Muscle of arm (tissue), 1 donor: ENCODE measurements at regions not wholly inside any gene's neighbourhood (a gene's known extent, or its start where the extent isn't known, plus 50 kb on each side); places are given as distances from the start of the nearest gene placed in this dataset.
A peak's percentile ranks its signal among the peaks of the same experiment; 100 is the strongest.

Source experiments
- DNase-seq: peaks from one replicate; pipeline ENCODE4 v3.0.0-alpha.2; 2013

DNA sequence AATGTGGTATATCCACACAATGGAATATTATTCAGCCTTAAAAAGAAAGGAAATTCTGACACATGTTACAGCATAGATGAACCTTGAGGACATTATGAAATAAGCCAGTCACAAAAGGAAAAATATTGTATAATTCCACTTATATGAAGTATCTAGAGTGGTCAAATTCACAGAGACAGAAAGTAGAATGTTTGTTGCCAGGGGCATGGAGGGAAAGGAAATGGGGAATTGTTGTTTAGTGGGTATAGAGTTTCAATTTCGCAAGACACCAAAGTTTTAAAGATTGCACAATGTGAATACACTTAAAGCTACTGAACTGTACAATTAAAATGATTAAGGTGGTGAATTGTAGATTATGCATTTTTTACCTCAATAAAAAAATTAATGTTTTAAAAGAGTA is 92.9 kb downstream of the TXNL1 start:
- DNase-seq, result no peak

DNA sequence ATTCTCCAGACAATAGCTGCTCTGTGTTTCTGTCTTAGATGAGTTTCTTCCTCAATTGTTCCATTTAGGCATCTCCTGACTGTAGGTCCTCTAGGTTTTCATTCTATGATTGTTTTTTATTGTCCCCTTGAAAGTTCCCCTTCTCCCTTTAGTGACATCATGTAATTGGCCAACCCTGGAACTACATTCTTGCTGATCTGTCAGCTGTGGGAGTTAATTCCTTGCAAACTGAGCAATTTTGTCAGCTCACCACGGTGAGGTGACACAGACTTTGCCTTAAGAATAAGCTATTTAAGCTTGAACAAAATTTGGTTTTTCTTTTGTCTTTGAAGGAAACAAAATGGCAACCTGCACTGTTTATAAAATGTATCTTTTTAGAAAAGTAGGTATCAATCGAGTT is 95.9 kb downstream of the TXNL1 start:
- DNase-seq, result no peak

DNA sequence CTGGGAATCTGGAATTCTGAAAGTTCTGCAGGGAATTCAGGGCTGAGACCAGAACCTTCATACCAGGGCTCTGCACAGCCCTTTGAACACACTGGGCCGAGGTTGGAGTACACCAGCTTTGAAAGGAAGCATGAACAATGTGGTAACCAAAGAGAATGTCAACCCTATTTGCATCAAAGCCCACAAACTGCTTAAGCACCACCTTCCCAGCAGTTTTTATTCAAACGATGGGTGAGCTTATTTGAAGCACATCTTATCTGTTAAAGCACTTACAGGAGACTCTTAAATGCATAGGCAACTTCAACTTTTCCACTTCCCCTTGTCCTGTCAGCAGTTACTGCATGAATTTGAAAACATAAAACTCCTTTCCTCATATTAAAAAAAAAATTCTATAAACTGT is 96.6 kb downstream of the TXNL1 start:
- DNase-seq, result no peak

DNA sequence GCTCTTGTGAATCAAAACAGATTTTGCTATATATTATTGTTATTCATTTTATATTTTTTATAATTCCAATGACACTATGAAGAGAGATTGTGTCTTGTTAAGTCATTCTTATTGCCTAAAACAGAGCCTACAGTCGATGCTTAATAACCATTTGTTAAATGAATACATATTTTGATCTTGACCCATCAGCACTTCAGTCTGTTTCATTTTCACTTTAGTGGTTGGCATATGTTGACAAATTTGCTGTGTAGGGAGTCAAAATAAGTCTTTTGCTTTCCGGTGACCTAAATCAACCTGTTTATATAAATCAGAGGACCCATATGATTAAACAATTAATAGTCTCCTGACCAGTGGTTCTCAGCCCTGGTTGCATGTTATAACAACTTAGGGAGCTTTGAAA is 97.1 kb downstream of the TXNL1 start:
- DNase-seq, result no peak

DNA sequence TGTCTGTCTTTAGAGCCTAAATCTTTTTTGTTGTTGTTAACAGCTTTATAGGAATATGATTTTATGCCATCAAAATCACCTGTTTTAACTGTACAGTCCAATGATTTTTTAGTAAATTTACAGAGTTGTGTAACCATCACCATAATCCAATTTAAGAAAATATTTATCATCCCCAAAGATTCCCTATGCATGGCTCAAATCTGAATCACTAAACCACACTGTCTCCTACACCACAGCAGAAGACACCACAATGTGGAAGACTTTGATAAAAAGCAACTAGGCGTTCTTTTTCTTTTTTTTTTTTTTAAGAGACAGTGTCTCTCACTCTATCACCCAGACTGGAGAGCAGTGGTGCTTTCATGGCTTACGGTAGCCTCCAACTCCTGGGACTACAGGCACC is 99.6 kb downstream of the TXNL1 start:
- no peak for DNase-seq

DNA sequence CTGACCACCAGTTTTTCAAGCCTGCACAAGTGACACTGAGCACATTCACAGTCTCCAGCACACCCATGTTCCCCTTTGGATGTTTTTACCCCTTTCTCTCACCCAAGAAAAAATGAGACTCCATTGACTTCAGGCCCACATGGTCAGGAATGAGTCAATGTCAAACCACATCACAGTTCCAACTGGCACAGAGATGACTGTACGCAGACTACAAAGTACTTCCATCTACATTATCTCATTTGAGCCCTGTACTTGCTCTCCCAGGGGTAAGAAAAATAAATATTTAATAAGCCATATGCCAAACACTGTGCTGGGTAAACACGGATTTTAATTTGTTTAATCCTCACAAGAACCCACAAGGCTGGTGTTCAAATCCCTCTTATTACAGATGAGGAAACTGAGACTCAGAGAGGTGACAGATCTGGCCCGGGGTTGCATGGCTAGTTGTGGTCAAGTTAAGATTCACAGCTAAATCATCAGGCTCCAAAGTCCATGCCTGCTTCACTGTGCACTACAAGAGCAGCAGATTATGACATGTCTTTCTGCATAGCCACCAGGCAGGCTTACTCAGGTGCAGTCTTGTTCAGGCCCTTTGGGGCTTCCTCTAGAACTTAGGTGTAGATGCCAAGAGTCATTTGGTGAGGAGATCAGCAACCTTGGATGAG is 106.1 kb downstream of the TXNL1 start:
- no peak for DNase-seq

DNA sequence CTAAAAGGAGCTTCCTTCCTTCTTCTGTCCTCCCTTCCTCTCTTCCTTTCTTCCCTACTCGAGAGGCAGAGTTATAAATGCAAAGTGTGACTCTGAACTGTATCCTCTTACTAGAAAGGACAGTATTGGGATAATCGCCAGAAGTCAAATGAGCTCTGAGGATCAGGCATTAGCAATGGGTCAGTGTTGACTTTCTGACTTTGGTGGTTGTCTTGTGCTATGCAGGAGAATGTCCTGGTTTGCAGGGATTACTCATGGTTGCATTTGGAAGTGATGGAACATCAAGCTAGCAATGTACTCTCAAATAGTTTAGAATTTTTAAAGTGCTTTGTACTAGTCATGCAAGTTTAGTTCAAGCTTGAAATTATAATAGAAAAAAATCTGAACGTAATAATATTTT is 115.6 kb downstream of the TXNL1 start:
- no peak for DNase-seq

DNA sequence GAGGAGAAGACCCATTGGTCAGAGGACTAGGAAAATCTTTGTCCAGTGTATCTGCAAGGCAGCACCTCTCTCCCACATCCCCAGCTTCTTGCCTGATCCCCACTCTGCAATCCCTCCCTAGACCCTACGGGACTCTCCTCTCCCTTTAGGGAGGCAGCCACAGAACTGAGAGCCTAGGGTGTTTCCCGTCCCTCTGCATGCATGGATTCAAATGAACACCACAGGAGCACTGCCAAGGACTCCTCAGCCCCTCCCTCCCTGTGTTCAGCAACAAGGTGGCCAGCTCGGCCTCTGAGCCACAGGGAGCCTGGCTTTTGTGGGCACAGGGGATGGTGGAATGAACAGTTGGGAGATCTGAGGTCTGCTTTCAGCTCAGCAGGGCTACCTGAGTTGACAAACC is 117.1 kb downstream of the TXNL1 start:
- no peak for DNase-seq

DNA sequence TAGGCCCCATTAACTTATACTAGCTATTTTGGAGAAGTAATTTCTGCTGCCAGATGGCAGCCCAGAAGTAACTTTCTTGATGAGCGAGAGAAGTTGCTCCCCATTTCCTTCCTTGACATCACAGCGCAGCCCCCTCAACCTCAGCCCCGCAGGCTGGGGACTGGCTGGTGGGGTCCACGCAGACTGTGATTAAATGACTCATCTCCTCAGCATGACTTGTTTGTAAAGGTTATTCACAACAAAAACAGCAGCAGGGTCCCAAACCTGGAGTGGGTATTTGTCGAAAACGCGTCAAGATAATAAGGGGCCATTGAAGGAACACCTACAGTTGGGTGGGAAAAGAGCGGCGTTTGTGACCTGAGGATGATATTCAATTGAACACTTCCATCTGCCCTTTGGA is 120.6 kb downstream of the TXNL1 start:
- DNase-seq, result no peak

DNA sequence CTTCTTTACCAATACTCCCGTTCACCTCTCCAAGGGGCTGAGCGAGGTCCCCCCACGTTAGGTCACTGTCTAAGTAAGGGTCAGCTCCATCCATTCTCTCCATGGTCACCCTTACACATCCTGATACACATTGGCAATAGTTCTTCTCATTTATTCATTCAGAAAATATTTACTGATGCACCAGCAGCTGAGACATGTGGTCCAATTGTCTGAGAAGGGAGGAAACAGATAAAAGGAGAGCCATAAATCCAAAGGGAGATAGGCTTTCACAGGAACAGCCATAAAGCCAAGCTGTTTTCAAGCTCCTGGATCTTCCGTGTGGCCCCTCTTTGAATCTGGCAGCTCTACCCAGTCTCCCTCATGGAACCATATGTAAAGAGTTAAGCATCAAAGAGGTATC is 121.2 kb downstream of the TXNL1 start:
- peak; percentile 14 for DNase-seq

DNA sequence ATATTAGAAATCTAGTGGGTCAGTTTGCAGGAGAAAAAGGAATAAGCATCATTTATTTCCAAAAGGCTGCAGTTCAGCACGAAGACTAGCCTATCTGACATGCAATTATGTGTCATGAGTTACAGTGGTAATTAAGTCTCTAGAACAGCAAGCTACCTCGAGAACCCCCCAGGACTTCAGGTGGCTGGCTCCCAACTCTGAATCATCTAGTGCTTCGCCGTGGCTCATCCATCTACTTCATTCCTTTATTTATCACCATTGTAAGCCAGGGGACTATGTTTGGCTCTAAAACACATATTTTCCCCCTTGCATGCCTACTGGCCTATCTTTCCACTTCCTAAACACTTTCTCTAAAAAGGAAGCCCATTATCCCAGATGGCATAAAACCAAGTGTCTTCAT is 121.6 kb downstream of the TXNL1 start:
- peak; percentile 66 for DNase-seq

DNA sequence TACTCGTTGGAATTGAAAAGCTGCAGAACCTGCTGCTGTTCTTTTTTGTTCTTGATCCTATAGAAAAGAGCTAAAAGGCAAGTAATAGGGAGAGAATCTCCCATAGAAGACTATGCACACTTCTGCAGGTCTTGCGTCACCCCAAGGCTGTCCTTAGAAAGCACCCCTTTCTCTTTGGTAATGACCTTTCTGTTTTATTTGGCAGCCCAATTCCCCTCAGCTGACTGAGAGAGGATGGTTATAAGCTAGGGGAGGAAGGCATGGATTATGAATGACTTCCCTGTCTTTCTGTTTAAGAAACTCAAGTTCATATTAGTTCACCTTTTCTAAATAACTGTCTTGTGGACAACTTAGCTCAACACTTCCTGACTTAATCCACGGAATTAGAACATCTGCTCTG is 122.9 kb downstream of the TXNL1 start:
- no peak for DNase-seq

DNA sequence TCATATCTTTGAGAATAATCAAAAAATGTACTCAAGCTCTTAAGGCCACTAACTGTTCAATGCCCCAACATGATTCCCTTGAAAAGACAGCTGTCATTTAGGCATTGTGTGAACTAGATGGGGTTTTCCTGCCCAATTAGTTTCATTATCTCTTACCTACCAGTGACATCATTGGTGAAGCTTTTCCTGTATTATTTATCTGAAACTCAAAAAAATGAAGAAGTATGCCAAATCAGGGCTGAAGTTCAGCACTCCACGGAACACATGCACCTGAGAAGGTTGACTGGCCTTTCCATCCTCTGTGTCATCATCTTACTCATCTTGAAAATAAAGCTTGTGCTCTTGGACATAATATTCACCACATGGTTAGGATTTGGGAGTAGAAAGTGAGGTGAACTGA is 126.4 kb downstream of the TXNL1 start:
- no peak for DNase-seq

DNA sequence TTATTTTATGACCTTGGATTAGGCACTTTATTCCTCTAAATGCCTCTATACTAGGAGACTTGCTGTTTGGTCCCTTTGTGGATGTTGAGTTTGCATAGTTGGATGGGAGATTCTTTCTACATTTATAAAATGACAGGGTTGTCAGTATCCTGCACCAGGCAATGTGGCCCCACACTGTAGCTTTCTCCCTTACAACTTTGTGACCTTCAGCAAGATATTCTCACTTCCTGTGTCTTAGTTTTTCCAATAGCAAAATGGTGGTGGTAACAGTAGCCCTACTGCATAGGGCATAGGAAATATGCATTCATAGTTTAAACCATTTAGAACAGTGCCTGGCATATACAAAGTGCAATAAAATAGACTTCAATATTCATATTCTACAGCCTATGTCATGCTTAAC is 128.3 kb downstream of the TXNL1 start:
- DNase-seq, result no peak

DNA sequence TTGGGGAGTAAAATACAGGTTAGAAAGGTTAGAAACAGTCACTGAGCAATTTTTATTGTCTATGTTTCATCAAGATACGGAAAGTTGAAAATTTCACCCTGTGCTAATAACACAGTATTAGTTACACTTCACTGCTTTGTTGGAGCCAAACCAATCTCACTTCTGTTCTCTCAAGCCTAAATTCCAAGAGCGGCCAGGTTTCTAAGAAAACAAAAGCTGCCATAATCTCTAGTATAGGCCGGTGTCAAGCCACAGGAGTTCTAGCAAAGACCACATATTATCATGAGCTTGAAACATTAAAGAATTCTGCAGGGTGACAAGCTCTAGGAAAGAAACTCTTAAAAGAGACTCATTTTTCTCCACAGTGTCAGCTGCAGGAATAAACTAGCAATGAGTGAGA is 128.7 kb downstream of the TXNL1 start:
- DNase-seq, result no peak

DNA sequence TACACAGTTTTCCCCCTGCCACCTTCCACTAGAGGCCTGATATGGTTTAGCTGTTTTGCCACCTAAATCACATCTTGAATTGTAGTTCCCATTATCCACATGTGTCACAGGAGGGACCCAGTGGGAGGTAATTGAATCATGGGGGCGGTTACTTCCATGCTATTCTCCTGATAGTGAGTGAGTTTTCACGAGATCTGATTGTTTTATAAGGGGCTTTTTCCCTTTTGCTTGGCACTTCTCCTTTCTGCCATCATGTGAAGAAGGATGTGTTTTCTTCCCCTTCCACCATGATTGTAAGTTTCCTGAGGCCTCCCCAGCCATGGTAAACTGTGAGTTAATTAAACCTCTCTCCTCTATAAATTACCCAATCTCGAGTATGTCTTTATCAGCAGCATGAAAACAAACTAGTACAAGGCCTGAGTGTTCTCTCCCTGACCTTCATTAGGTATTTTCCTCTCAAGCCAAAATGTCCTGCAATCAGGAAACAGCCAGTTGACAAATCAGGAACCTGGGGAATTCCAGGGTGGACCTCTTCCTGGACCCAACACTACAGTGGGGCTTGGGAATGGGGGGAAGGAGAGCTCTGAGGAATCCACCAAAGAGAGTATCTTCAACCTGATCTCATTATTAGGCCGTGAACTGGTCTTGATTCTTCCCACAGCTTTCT is 129.9 kb downstream of the TXNL1 start:
- no peak for DNase-seq

DNA sequence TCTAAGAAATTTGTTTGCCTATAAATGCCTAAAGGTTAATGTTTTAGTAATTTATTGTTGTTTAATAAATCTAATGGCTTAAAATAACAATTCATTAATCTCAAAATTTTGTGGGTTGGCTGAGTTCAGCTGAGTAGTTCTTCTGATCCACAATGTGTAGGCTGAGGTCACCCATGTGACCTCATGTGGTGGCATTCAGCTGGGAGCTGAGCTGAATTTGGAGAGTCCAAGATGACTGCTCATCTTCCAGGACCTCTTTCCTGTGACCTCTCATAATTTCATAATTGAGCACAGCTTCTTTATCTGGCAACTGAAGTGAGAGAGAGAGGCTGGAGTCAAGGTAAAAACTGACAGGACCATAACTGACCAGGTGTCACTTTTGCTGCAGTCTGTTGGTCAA is 132.4 kb downstream of the TXNL1 start:
- DNase-seq, result no peak

DNA sequence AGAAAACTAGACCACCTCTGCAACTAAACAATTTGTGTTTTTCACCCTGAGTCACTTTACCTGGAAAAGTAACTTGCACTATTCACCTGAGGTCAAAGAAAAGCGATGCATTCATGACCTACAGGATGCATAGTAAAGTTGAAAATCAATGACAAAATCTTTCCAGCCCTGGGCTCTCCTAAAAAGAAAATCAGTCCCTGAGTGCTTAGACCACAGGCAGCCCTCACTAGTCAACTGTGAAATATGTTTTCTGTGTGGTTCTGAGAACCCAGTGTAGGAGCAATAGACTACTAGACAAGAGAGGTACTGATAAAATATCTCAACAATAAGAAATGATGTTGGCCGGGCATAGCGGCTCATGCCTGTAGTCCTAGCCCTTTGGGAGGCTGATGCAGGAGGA is 133.1 kb downstream of the TXNL1 start:
- no peak for DNase-seq

DNA sequence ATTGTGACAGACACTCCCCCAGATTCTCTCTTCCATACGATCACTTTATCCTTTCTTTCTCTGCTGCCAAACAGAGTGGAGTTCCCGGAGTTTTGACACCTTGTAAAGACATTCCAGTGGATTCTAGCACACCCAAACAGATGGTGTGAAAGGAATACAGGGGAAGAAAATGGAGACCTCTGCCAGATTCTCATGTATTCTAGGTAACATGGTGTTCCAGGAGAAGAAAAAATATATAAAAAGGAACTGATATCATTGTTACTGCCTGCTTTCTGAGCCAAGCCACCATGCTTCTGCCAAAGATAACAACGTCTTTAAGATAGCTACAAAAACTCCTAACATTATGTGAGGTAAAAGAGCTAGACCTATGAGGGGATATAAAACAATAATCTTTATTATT is 136.5 kb downstream of the TXNL1 start:
- DNase-seq, result no peak

DNA sequence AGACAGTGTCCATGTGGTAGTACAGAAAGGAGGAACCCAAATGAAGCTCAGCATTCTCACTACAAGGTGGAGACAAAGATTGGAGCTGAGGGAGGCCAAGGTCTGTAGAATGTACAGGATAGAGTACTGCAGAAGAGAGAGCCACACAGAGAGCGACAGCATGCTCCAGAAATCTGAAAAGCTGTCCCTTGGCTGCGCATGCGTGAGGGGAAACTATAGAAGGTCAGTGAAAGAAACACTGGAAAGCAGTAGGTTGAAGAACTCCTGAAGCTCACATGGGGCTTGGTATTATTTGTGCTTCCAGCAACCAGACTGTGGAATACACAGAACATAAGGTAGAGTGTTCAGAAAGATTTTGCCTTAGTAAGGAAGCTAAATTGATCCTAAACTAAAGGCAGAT is 142.5 kb downstream of the TXNL1 start:
- DNase-seq, result no peak

DNA sequence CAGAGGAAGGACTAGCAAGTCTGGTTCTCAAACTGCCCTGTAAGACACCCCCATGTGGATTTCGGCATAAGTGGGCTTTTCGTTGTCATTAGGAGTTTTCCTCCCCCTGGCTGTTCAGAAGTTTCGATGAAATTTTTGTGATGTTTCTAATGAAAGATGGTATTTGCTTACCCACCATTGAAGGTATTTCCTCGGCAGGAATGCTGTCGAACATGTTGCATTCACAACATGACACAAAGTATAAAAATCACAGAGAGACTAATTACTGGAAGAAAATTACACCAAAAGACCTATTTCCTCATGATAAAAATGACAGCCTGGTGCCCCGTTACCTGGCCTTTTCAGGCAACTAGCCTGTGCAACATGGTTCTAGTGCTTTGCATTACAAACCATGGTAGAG is 144.9 kb downstream of the TXNL1 start:
- DNase-seq, result no peak

DNA sequence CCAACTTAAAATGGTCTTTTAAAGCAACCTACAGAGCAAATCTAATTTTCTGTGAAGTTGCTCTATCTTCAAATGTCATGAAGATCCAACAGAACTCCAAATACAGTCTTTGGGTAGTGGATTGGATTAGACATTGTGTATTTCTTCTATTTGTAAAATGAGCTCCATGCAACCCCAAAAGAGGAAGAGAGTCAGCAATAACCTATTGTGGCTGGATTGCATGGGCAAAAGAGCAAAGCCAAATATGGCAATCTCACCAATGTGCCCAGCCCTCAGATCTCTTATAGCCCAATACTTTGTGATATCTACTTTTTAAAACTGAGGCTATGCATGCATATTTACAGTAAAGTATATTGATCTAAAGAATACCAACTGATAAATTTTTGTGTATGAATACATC is 146.3 kb downstream of the TXNL1 start:
- DNase-seq, result no peak

DNA sequence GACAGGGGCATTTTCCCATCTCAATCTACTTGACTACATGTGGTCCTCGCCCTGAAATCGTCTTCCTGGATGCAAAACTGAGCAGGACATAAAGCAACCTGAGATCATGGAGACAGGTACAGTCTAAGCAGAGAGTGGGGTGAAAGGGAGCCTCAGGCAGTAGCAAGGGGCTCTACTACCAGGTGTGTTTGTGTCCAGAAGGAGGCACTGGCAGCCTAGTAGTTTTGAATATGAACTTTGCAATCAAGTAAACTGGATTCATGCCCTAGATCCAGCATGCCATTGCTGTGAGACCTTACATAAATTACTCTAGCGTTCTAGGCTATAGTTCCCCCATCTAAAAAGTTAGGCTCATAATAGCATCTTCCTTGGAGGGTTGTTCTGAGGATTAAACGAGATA is 147.4 kb downstream of the TXNL1 start:
- DNase-seq, result no peak

DNA sequence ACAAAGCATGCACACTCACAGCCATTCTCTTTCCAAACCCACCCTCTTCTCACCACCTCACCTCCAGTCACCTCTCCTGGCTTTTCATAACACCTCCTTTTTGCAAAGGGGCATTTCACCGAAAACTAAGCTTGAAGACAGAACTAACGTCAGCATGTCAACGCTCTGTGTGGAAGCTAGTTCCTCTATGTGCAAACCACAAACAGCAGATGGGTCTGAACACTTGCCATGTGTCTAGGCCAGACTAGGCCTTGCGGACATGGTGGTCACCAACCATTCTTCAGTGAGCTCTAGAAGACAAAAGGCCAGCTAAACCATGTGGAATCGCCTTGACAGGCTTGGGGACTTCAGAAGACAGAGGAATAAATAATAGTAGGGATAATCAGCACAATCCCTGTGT is 148.5 kb downstream of the TXNL1 start:
- DNase-seq, result no peak
